Activated effector memory CD4-positive, alpha-beta T cell treated with Interleukin-2 at 50 U/mL for 16 hours (primary cell): ENCODE measurements at regions not wholly inside any gene's neighbourhood (a gene's known extent, or its start where the extent isn't known, plus 50 kb on each side); places are given as distances from the start of the nearest gene placed in this dataset.

ENCODE experiments used
- DNase-seq: peaks from one replicate; pipeline ENCODE4 v3.0.0-alpha.2; 2020

GRCh38 chr2:82848285-82848684 is 1610.8 kb downstream of the SUCLG1 start:
- DNase-seq: no peak

- no peak for DNase-seq
Observed at GRCh38 chr2:82839036-82839435, 1620.0 kb downstream of the SUCLG1 start.

- DNase-seq: no peak
Observed at GRCh38 chr2:82837588-82838304, 1621.3 kb downstream of the SUCLG1 start.

GRCh38 chr2:82834893-82835292 is 1624.2 kb downstream of the SUCLG1 start:
- no peak for DNase-seq

GRCh38 chr2:82827426-82827825 is 1631.7 kb downstream of the SUCLG1 start:
- no peak for DNase-seq

- DNase-seq: no peak
Observed at GRCh38 chr2:82826437-82826836, 1632.6 kb downstream of the SUCLG1 start.

- DNase-seq: no peak
Observed at GRCh38 chr2:82825410-82826090, 1633.5 kb downstream of the SUCLG1 start.

- DNase-seq: no peak
Observed at GRCh38 chr2:82823892-82824291, 1635.2 kb downstream of the SUCLG1 start.

- no peak for DNase-seq
Observed at GRCh38 chr2:82819951-82820350, 1639.1 kb downstream of the SUCLG1 start.

- no peak for DNase-seq
Observed at GRCh38 chr2:82814146-82814545, 1644.9 kb downstream of the SUCLG1 start.

- DNase-seq: no peak
Observed at GRCh38 chr2:82811946-82812345, 1647.1 kb downstream of the SUCLG1 start.

- DNase-seq: no peak
Observed at GRCh38 chr2:82803307-82803706, 1655.8 kb downstream of the SUCLG1 start.

- no peak for DNase-seq
Observed at GRCh38 chr2:82797469-82797868, 1661.6 kb downstream of the SUCLG1 start.

GRCh38 chr2:82796132-82796531 is 1662.9 kb downstream of the SUCLG1 start:
- DNase-seq: no peak

GRCh38 chr2:82795446-82795845 is 1663.6 kb downstream of the SUCLG1 start:
- DNase-seq: no peak

GRCh38 chr2:82793711-82794435 is 1665.2 kb downstream of the SUCLG1 start:
- DNase-seq: no peak

- no peak for DNase-seq
Observed at GRCh38 chr2:82792316-82792715, 1666.8 kb downstream of the SUCLG1 start.

GRCh38 chr2:82790206-82791021 is 1668.7 kb downstream of the SUCLG1 start:
- no peak for DNase-seq

- DNase-seq: no peak
Observed at GRCh38 chr2:82789851-82790205, 1669.3 kb downstream of the SUCLG1 start.

- DNase-seq: no peak
Observed at GRCh38 chr2:82781176-82781915, 1677.7 kb downstream of the SUCLG1 start.

- no peak for DNase-seq
Observed at GRCh38 chr2:82780050-82780449, 1679.0 kb downstream of the SUCLG1 start.

GRCh38 chr2:82752396-82752795 is 1706.7 kb downstream of the SUCLG1 start:
- no peak for DNase-seq
